Progenitor cell of endocrine pancreas (in vitro differentiated cells): ENCODE measurements at regions not wholly inside any gene's neighbourhood (a gene's known extent, or its start where the extent isn't known, plus 50 kb on each side); places are given as distances from the start of the nearest gene placed in this dataset.

Experiments used
- DNase-seq: peaks from one replicate; pipeline ENCODE4 v3.0.0; 2021; ENCODE audit warnings: low spot score; ENCODE audit not compliant: unreplicated experiment
- H3K27ac Mint-ChIP-seq: 2 replicates; pipeline ENCODE4 v1.8.0; 2021; ENCODE audit warnings: mild to moderate bottlenecking, moderate library complexity, mixed read lengths
- H3K27me3 Mint-ChIP-seq: 2 replicates; pipeline ENCODE4 v1.8.0; 2021; ENCODE audit warnings: mixed read lengths
- H3K36me3 Mint-ChIP-seq: 2 replicates; pipeline ENCODE4 v1.8.0; 2022; ENCODE audit warnings: mixed read lengths; ENCODE audit not compliant: insufficient read depth
- H3K4me1 Mint-ChIP-seq: 2 replicates; pipeline ENCODE4 v1.8.0; 2021; ENCODE audit warnings: low read depth, mixed read lengths
- H3K4me3 Mint-ChIP-seq: 2 replicates; pipeline ENCODE4 v1.8.0; 2021; ENCODE audit warnings: low read depth, mild to moderate bottlenecking, moderate library complexity, mixed read lengths
- H3K9me3 Mint-ChIP-seq: 2 replicates; pipeline ENCODE4 v1.8.0; 2021; ENCODE audit warnings: low read depth, mixed read lengths
- TF ChIP-seq, protein P1 (sequence below): fragments of 200-600 bp; sonication (generic); IDR thresholded peaks from one replicate; pipeline ENCODE4 v1.5.0; 2021; ENCODE audit warnings: antibody characterized with exemption, mild to moderate bottlenecking; ENCODE audit not compliant: unreplicated experiment

DNA sequence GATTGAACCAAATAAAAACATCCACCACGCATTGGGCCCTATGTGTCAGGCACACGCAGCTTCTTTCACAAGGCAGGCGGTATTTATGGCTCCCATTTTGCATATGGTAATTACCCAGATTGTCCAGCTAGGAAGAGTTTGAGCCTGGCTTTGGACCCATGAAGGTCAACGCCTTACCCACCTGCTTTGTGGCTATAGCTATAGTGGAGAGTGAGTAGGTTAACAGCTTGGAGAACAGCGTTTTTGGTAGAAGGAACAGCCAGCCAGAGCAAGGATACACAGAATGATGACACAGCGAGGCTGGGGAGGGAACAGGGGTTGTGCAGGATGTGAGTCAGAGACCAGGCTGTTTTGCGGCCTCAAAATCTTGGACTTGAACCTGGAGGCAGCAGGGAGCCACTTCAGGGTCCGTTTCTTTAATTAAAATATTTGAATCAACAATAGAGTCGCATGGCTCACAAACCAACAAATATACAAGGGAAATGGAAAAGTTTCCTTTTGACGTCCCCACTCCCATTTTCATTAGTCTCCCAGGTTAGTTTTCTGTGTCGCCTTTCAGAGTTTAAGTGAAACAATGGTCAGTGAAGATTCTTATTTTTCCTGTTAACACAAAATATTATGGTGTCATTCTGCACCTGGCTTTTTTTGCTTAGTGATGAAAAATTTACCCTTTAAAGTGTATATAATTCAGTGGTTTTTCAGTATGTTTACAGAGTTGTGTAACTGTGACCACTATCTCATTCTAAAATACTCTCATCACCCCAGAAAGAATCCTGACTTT, 118.2 kb upstream of the STX18 start:
- no peaks in the 10 kb centered on the region for H3K27me3 Mint-ChIP-seq
- H3K4me3 Mint-ChIP-seq, result no peak overlapping the region
- no peaks in the 10 kb centered on the region for H3K4me1 Mint-ChIP-seq
- TF ChIP-seq, protein P1, sequence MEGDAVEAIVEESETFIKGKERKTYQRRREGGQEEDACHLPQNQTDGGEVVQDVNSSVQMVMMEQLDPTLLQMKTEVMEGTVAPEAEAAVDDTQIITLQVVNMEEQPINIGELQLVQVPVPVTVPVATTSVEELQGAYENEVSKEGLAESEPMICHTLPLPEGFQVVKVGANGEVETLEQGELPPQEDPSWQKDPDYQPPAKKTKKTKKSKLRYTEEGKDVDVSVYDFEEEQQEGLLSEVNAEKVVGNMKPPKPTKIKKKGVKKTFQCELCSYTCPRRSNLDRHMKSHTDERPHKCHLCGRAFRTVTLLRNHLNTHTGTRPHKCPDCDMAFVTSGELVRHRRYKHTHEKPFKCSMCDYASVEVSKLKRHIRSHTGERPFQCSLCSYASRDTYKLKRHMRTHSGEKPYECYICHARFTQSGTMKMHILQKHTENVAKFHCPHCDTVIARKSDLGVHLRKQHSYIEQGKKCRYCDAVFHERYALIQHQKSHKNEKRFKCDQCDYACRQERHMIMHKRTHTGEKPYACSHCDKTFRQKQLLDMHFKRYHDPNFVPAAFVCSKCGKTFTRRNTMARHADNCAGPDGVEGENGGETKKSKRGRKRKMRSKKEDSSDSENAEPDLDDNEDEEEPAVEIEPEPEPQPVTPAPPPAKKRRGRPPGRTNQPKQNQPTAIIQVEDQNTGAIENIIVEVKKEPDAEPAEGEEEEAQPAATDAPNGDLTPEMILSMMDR, result no peak
- no peak for DNase-seq
- no peak overlapping the region for H3K27ac Mint-ChIP-seq
- H3K36me3 Mint-ChIP-seq, result peaks cover 4% of the 10 kb centered on the region
- no peaks in the 10 kb centered on the region for H3K9me3 Mint-ChIP-seq

DNA sequence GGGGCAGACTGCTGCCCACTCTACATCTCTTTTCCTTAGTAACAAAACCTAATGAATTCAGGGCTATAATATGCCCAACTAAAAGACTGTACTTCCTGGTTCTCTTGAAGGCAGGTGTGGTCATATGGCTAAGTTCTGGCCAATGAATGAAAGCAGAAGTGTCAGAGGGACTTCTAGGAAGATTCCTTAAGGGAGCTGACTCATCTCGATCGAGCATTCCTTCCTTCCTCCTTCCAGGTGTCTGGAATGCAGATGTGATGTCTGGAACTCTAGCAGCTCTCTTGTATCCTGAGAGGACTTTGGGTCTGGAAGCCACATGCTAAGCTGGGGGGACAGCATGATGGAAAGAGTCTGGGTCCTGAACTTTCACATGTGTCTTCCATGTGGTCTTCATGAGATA, 116.2 kb upstream of the STX18 start:
- Mint-ChIP-seq H3K4me1 (no peaks in the 10 kb centered on the region), H3K36me3 (peaks cover 5% of the 10 kb centered on the region), H3K27me3 (no peaks in the 10 kb centered on the region), H3K27ac (no peak overlapping the region), H3K9me3 (no peaks in the 10 kb centered on the region), H3K4me3 (no peak overlapping the region)
- DNase-seq, result no peak
- TF ChIP-seq, protein P1, result no peak

GRCh38 chr4:4656977-4657376, 115.1 kb upstream of the STX18 start:
- DNase-seq, result no peak
- Mint-ChIP-seq H3K27me3 (no peaks in the 10 kb centered on the region), H3K4me3 (no peak overlapping the region), H3K9me3 (no peaks in the 10 kb centered on the region), H3K36me3 (peaks cover 8% of the 10 kb centered on the region), H3K4me1 (no peaks in the 10 kb centered on the region), H3K27ac (no peak overlapping the region)
- TF ChIP-seq, protein P1, result no peak

GRCh38 chr4:4655901-4656300, 114.1 kb upstream of the STX18 start:
- H3K27me3 Mint-ChIP-seq, result no peaks in the 10 kb centered on the region
- no peaks in the 10 kb centered on the region for H3K9me3 Mint-ChIP-seq
- peaks cover 8% of the 10 kb centered on the region for H3K36me3 Mint-ChIP-seq
- DNase-seq, result no peak
- H3K4me3 Mint-ChIP-seq, result no peak overlapping the region
- TF ChIP-seq, protein P1, result no peak
- no peak overlapping the region for H3K27ac Mint-ChIP-seq
- no peaks in the 10 kb centered on the region for H3K4me1 Mint-ChIP-seq

- TF ChIP-seq, protein P1, result no peak
- Mint-ChIP-seq H3K4me1 (no peaks in the 10 kb centered on the region), H3K4me3 (no peak overlapping the region), H3K9me3 (no peaks in the 10 kb centered on the region), H3K27me3 (no peaks in the 10 kb centered on the region), H3K36me3 (peaks cover 11% of the 10 kb centered on the region), H3K27ac (no peak overlapping the region)
- DNase-seq, result no peak
Observed at GRCh38 chr4:4655011-4655410, 113.2 kb upstream of the STX18 start.
